HUDEP-2 (cell line): ENCODE measurements at regions not wholly inside any gene's neighbourhood (a gene's known extent, or its start where the extent isn't known, plus 50 kb on each side); places are given as distances from the start of the nearest gene placed in this dataset.
"Not testable (repeated sequence)": the region's sequence is repeated elsewhere in the genome, so short reads cannot be mapped to it uniquely, and the experiment has no call there.

Experiments used
- DNase-seq, 76 experiments: peaks; one replicate each; lab custom pipeline; 2025; ENCODE audit not compliant: unreplicated experiment in 76 of 76; lab: John Stamatoyannopoulos, UW

DNA sequence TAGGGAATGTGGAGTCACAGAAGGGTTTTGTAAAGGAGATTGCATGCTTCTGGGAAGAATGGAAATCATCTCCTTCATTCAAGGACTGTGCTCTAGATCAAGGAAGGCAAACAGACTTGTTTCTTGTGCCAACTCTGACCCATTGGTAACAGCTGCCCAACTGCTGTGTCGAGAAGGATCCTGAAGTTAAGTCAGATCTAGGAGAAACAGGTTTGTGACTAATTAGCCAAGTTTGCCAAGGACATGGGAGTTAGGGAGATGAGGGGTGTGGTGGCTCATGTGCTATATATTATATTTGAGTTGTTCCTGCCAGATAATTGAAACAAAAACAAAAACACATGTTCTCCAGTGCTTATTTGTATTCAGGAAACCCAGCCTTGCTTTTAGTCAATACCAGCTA, 251.2 kb upstream of the USP24 start:
- DNase-seq: no peak

GRCh38 chr1:55464550-55464949, 249.4 kb upstream of the USP24 start:
- no peak for DNase-seq

DNA sequence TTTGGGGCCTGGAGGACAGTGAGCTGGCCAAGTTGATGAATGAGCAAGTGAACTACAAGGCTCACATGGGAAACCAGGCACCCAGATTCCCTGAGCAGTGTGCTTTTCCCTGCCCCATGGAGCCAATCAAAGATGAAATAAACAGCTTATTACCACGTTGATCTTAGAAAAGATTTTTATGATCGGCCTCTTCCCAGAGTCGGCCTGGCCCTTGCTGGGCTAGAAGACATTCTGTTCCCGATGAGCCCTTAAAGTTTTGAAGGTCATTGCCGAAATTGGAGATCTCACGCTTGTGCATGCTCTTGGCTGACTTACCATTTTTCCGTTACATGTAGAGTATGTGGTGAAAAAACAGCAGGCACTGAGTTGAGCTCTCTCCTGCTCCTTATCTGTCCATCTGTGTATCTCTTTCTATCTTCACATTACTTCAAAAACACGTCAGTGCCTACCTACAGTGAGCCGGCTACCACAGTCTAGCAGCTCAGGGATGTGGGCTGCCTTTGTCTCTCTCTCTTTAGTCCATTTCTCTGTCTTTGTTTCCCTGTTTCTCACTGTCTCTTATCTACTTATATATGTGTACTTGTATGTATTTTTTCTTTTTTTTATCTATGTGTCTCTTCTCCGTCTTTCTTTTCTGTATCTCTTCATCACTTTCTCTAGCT, 248.8 kb upstream of the USP24 start:
- no peak for DNase-seq

DNA sequence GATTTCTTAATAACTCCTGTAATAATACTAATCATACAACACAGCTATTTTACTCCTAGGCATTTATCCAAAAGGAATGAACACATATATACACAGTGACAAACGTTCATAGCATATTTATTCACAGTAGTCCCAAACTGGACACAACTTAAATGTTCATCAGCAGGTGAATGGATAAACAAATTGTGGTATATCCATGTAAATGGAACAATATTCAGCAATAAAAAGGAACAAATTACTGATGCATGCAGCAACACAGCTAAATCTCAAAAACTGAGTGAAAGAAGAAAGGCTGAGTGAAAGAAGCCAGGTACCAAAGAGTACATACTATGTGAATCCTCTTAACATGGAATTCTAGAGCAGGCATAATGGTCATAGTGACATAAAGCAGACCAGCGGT, 242.7 kb upstream of the USP24 start:
- no peak for DNase-seq

DNA sequence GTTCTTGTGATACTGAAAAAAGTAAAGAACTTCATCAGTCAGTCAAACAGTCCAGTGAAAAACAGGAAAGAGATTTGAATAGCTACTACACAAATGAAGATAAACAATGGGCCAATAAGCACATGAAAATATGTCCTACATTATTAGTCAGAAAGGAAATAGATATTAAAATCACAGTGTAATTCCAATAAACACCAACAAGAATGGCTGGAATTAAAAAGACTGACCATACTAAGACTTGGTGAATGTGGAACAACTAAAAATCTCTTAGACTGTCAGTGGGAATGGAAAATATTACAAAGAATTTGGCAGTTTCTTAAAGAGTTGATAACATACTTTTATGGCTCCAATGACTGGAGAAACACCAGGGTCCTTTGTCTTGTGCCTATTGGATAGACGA, 241.8 kb upstream of the USP24 start:
- no peak for DNase-seq

- DNase-seq: no peak
Observed at GRCh38 chr1:55448261-55448660, 233.1 kb upstream of the USP24 start.

DNA sequence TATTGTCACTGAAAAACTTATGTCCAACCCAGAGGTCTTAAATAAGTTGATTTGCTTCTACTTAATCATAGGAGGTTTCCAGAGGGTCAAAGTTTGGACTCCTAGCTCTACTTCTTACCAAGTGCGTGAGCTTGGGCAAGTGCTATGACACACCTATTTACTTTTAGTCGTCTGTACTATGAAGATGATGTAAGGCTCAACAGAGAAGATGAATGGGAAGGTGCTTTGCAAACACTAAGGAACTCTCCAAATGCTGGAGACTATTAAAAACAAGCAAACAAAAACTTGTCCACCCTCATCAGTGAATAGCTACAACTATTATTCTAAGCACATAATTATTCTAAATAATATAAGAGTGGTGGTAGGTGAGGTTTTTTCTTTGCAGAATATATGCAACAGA, 232.3 kb upstream of the USP24 start:
- no peak for DNase-seq

DNA sequence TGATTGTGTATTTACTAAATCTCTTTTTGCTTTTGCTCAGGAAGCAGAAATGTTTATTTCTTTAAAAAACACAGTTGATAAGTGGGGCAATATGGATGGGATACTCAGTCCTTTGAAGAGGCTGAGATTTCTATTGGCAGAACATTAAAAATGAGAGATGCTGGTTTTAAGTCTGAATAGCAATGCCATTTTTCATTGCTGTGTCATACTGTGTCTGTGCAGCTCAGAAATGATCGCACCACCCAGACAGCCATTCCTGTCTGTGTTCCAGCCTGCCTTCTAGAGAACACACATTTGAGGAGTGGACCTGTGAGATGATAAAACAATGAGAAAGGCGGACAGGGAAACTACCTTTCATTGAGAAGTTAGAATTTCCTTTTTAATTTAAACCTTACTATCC, 231.2 kb upstream of the USP24 start:
- no peak for DNase-seq

DNA sequence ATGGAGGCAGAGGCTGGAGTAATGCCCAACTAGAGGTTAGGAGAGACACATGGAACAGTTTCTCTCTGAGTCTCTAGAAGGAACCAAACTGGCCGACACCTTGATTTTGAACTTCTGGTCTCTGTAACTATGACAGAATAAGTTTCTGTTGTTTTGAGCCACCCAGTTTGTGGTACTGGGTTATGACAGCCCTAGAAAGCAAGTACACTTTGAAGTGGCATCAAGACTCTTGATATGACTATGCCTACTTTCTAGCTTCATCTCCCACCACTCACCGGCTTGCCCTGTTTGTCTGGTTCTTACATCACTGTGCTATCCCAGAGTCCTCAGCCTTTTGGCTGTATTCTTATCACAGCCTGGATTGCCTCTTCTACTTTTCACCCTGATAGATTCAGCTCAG, 230.3 kb upstream of the USP24 start:
- no peak for DNase-seq

DNA sequence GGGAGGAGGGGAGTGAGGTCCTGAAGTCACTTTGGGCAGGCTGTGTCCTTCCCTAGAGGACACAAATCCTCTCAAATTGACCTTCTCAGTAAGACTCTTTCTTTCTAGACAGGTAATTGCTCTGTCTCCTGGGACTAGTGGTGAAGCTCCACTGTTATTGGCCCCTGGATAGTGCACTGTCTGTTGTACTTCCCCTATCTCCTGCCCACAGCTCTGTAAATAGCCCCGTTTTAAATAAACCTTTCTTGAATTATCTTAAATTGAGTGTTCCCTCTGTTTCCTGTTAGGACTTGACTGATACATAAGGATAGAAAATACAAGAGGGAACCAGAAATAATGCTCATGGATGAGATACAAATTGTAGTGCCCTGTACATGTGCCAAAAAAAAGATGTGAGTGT, 229.5 kb upstream of the USP24 start:
- DNase-seq: no peak

DNA sequence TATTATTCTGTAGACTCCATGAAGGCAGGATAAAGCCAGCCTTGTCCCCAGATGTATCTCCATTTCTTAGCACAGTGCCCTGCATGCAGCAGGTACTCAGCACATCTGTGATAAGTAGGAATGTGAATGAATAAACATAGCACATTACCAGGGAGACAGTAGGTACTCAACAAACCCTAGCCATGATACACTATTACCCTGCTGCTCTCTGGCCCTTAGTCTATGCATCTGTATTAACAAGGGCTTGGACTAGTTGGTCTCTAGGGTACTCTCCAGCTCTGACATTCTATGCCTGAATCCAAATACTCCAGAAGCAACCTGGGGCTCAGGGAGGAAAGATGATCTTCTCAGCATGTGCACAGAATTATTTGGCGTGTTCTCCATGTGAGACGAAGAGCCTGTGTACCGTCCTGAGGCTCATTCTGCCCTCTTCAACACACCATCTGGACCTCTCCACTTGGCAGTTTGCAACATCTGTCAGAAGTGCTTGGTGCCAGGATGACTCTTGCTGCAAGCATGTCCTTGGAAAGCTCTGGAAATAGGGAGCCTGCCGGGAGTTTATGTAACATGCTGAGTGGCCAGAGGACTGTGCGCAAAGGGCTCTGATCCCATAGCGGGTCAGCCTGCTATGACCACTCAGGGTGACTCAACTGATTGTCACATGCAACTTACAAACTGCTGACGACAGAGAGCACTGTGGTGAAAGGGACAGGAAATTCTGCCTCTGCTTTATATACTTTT, 228.2 kb upstream of the USP24 start:
- DNase-seq: no peak

DNA sequence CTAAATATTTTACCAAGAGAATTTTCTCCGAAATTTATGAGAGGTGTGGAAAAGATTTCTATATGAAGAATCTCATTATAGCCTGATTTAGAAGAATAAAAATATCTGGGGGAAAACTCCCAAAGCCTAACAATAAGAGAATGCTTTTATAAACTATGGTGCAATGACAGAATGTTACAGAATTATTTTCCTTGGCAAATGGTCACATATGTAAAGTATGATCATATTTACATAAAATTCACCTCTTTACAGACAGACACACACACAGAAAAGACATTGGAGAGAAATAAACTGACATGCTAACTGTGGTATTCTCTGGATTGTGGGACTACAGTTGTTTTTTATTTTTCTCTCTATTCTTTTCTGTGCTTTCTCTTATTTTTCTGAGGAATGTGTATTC, 226.3 kb upstream of the USP24 start:
- DNase-seq: no peak

- DNase-seq: no peak
Observed at GRCh38 chr1:55437692-55438091, 222.5 kb upstream of the USP24 start.

GRCh38 chr1:55430720-55431119, 215.6 kb upstream of the USP24 start:
- not testable (repeated sequence) for DNase-seq

- not testable (repeated sequence) for DNase-seq
Observed at GRCh38 chr1:55430206-55430605, 215.0 kb upstream of the USP24 start.

GRCh38 chr1:55428944-55429931, 214.1 kb upstream of the USP24 start:
- no peak for DNase-seq

DNA sequence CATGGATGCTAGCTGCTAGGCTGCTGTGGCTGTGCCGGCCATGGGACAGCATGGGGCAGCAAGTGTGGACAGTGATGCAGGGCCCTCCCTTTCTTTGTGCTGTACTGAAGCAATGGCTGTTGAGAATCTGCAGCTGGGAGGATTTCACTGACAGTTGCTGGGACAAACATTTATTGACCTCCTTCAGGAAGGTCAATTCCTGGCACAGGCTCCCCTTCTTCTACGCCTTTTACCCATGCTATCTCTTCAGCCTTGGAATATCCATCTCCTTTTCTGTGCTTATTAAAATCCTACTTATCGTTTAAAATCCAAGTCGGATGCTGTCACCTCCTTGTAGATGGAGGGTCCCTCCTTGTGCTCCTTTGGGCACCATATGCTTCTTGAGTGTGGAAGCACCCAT, 213.1 kb upstream of the USP24 start:
- no peak for DNase-seq

- no peak for DNase-seq
Observed at GRCh38 chr1:55427606-55428005, 212.4 kb upstream of the USP24 start.

DNA sequence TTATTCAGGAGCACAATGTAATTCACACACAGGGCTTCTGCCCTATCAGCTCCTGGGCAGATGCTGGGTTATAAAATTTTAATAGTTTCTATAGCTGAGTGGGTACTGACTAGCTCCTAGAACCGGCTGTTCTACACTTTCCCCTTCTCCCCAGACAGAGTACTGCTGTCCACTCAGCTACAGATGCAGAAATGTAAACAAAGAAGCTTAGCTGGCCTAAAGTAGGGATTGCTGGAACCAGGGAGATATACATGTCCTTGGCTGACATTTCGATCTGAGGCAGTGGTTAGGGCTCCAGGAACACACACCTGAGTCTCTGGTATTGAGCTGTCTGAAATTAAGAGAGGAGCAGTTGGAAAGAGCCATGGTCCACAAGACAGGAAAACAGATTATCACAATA, 211.5 kb upstream of the USP24 start:
- DNase-seq: no peak

- DNase-seq: no peak
Observed at GRCh38 chr1:55426156-55426555, 211.0 kb upstream of the USP24 start.

DNA sequence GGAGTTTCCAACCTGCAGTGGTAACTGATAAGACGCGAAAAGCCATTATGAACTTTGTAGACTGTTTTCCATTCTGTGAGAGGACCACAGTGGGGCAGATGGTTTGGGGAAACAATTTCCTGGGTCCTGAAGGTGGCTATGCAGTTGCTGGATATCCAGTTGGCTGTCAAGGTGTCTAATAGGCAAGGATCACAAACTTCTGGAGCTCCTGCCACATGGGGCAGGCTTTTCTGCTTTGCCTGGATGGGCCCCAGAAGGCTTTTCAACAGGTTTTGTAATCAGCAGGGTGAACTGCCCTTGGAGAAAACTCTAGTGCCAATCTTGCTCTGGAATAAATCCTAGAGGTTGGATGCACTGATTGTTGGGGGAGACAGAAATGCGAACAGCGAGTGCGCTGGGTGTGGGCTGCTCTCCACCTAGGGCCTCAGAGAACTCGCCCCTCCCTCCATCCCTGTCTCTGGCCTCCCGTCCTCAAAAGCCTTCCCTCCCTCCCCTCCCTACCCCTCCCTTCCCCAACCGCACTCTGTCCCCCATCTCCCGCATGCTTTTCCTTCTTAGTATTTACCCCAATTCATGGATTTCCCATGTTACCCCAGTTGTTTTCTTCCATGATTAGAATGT, 210.3 kb upstream of the USP24 start:
- no peak for DNase-seq
